ENCODE measurements at regions not wholly inside any gene's neighbourhood (a gene's known extent, or its start where the extent isn't known, plus 50 kb on each side); places are given as distances from the start of the nearest gene placed in this dataset.

DNA sequence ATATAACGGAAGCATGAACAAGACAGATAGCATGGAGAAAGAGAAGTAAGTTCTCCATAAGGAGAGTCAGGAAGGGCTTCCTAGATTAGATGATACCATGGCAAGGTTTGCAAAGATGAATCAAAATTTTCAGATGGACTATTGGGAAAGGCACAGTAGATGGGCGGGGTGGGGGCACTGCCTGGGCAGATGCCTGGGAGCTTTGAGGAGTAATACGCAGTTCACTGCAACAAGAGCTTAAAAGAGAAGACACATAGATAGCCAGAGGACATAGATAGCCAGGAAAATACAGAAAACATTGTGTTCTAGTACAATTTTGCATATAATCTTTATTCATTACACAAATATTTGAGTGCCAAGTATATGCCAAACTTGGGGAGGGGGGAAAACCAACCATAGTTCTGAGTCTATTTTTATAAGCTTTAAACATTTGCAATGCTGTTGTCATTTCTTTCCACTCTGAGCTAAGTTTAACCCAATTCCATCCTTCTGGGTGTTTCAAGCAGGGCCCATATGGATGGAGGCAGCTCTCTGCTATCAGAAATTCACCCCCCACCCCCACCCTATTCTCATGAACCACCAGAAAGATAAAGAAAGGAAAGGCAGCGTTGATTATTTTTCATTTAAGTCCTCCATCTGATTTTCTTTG lies 120.6 kb downstream of the NUF2 start:
- DNase-seq (ENCODE audit: low read depth), result no peak
- TF ChIP-seq, protein P1, sequence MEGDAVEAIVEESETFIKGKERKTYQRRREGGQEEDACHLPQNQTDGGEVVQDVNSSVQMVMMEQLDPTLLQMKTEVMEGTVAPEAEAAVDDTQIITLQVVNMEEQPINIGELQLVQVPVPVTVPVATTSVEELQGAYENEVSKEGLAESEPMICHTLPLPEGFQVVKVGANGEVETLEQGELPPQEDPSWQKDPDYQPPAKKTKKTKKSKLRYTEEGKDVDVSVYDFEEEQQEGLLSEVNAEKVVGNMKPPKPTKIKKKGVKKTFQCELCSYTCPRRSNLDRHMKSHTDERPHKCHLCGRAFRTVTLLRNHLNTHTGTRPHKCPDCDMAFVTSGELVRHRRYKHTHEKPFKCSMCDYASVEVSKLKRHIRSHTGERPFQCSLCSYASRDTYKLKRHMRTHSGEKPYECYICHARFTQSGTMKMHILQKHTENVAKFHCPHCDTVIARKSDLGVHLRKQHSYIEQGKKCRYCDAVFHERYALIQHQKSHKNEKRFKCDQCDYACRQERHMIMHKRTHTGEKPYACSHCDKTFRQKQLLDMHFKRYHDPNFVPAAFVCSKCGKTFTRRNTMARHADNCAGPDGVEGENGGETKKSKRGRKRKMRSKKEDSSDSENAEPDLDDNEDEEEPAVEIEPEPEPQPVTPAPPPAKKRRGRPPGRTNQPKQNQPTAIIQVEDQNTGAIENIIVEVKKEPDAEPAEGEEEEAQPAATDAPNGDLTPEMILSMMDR (conservative IDR thresholded peaks at IDR 0.05; ENCODE audit: control insufficient read depth, insufficient read depth, low read depth, low read length), result no peak
- H3K4me3 ChIP-seq (ENCODE audit: control insufficient read depth, low read depth, low read length), result no peak overlapping the region

DNA sequence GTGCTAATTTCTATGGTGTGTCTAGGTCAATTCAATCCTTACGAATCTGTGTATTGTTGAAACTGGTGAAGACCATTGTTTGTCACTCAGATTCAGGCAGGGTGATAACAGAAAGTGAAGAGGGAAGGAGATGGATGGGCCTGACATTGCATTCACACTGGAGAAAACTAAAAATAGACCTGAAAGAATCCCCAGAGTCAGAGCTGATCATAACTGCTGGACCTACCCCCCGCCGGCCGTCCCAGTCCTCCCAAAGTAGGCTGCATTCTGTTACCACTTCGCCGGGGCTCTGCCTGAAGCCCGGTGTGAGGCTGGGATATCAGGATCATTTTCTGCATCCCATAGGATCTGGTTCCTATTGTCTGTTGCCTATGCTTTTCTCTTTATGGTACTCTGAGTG lies 121.1 kb downstream of the NUF2 start:
- no peak for DNase-seq (ENCODE audit: low read depth)
- H3K4me3 ChIP-seq (ENCODE audit: control insufficient read depth, low read depth, low read length), result no peak overlapping the region
- TF ChIP-seq, protein P1 (conservative IDR thresholded peaks at IDR 0.05; ENCODE audit: control insufficient read depth, insufficient read depth, low read depth, low read length), result no peak

DNA sequence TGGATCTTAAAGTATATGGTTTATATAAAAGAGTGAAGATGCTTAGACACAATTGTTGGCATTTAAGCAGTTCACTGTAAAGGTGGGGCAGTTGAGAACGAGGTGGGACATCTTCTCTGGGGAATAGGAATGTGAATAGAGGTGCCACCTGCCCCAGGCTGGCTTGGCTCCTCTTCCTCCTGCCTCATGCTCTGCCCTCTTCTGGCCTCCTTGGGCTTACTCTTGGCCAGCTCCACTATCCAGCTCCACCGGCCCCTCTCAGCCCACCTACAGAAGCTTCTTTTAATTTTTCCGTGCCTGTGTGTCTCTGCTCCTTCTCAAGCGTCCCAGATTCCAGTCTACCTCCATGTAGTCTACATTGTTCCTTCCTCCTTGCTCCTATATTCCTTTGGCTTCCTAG lies 122.1 kb downstream of the NUF2 start:
- TF ChIP-seq, protein P1 (conservative IDR thresholded peaks at IDR 0.05; ENCODE audit: control insufficient read depth, insufficient read depth, low read depth, low read length), result no peak
- DNase-seq (ENCODE audit: low read depth), result no peak
- no peak overlapping the region for H3K4me3 ChIP-seq (ENCODE audit: control insufficient read depth, low read depth, low read length)

DNA sequence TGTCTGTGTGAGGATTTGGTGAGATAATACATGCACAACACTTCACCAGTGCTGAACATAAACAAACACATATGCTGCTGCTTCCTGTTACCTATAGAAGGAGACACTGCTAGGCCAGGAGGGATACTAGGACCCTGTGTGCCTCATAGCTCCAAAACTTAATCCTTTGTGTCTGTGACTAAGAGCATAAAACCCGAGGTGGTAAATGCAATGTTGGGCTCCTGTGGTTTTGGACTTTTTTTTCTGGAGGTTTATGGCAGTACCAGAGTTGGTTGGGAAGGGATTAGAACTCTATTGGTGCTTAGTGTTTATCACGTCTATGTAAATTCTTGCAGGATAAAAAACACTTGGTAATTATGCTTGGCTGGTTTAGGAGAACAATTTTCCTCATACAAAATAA lies 122.9 kb downstream of the NUF2 start:
- DNase-seq (ENCODE audit: low read depth), result no peak
- TF ChIP-seq, protein P1 (conservative IDR thresholded peaks at IDR 0.05; ENCODE audit: control insufficient read depth, insufficient read depth, low read depth, low read length), result no peak
- no peak overlapping the region for H3K4me3 ChIP-seq (ENCODE audit: control insufficient read depth, low read depth, low read length)

DNA sequence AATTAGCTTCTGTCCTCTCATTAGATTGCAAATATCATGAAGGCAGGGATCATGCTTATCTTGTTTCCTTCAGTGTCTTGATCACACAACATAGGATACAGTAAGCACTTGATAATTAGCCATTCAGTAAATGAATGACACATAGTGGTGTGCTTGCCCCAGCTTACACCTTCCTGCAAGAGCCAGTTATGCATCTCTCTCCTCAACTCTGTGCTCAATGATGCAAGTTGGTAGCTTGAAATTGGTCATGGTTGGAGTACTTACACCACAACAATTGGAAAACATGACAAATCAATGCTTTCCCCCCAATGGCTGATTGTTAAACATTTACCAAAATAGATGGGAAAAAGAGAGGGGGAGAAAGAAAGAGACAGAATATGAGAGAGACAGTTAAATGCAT lies 129.2 kb downstream of the NUF2 start:
- TF ChIP-seq, protein P1 (conservative IDR thresholded peaks at IDR 0.05; ENCODE audit: control insufficient read depth, insufficient read depth, low read depth, low read length), result no peak
- DNase-seq (ENCODE audit: low read depth), result no peak
- H3K4me3 ChIP-seq (ENCODE audit: control insufficient read depth, low read depth, low read length), result no peak overlapping the region

DNA sequence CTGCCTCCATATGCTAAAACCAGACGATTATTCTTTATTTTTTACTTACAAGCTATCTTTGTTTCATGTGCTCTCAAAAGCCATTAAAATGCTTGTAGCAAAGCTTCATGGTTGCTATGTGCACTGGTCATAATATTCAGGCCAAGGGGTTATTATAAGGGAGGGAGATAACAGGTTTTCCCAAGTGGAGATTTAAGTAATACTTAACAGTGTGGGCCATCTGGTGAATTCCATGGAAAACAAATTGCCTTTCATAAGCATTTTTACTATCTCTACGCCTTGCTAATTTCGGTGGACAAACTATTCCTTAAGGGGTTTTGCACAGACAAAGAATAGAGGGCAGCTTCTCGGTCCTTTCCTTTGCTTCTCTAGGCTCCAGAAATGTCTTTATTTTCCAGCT lies 137.8 kb downstream of the NUF2 start:
- DNase-seq (ENCODE audit: low read depth), result no peak
- TF ChIP-seq, protein P1 (conservative IDR thresholded peaks at IDR 0.05; ENCODE audit: control insufficient read depth, insufficient read depth, low read depth, low read length), result no peak
- no peak overlapping the region for H3K4me3 ChIP-seq (ENCODE audit: control insufficient read depth, low read depth, low read length)

DNA sequence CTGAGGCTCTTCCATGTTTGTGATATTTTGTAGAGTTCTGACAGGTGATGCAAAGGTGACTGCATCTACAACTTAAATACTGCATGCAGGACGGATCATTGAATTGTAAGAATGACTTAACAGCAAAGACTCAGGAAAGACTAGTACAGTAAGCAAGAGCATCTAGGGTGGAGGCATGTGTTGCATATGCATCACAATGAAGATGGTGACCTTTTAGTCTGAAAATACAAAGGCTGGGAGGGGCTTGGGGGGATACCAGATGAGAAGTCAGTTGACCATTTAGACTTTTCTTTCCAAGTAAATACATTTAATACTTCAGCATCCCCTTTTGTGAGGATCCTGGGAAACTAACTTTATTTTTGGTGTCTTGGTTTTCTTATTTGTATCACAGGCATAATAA lies 145.5 kb downstream of the NUF2 start:
- no peak for DNase-seq (ENCODE audit: low read depth)
- TF ChIP-seq, protein P1 (conservative IDR thresholded peaks at IDR 0.05; ENCODE audit: control insufficient read depth, insufficient read depth, low read depth, low read length), result no peak
- H3K4me3 ChIP-seq (ENCODE audit: control insufficient read depth, low read depth, low read length), result no peak overlapping the region

Measured in fibroblast of mammary gland (primary cell).